GM06990 (cell line): ENCODE measurements at regions not wholly inside any gene's neighbourhood (a gene's known extent, or its start where the extent isn't known, plus 50 kb on each side); places are given as distances from the start of the nearest gene placed in this dataset.

Experiments
- DNase-seq: peaks from one replicate; pipeline ENCODE4 v3.0.0-alpha.2; 2011; ENCODE audit not compliant: insufficient read length; ENCODE audit errors: extremely low read depth
- H3K27me3 ChIP-seq: replicated peaks from 2 replicates; pipeline ENCODE4 v1.6.0; 2011; ENCODE audit warnings: low read length; ENCODE audit not compliant: control insufficient read depth, insufficient read depth
- H3K36me3 ChIP-seq: 2 replicates; pipeline ENCODE4 v1.5.1; 2011; ENCODE audit warnings: low read length; ENCODE audit not compliant: control insufficient read depth, insufficient read depth
- H3K4me3 ChIP-seq: replicated peaks from 2 replicates; pipeline ENCODE4 v1.5.1; 2011; ENCODE audit warnings: low read depth, mild to moderate bottlenecking, control low read depth, low read length
- CTCF ChIP-seq: IDR thresholded peaks from 2 replicates; pipeline ENCODE4 v1.5.1; 2011; ENCODE audit warnings: low read length, control low read depth, mild to moderate bottlenecking, inconsistent platforms; ENCODE audit not compliant: insufficient read depth, poor library complexity, severe bottlenecking

DNA sequence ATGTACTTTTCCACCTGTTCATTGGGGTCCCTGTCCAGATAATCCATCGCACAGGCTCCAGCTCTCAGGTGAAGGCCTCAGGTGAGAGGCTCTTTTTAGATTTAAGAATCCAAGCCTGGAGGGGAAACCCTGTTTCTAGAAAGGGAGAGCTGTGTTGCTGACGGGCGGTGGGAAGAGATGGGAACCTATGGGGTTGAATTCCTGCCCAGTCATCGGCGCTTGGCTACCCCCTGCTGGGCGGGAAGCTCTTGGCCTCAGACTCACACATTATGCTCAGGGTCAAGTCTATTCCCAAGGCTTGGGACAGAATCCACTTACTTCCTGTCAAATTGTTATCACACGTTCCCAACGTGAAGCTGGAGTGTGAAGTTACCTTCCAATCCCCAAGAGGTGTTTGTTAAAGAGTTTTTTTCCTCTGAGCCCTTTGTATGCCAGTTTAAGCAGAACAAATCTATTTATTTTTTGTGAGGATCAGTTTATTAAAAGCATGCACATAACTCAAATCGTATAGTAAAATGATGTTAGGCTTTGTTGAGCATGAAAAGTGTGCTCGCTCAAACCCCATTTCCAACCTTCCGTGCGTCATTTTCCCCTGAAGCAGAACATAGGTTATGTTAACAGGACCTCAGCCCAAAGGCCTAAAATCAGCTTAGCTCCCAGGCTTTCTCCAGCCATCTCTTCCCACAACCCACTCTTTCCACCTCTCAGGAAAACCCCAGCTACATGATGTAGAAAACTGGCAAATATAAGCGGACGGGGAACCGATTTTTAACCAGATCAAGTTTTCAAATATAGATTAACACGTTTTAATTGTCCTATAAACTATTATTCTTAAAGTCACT, 181.7 kb upstream of the ETAA1 start:
- Histone ChIP-seq H3K36me3 (no peaks in the 10 kb centered on the region), H3K4me3 (no peak overlapping the region), H3K27me3 (no peaks in the 10 kb centered on the region)
- DNase-seq: no peak
- peak; percentile 33 for TF ChIP-seq CTCF

- no peak overlapping the region for H3K4me3 ChIP-seq
- no peak for TF ChIP-seq CTCF
- H3K36me3 ChIP-seq: no peaks in the 10 kb centered on the region
- no peak for DNase-seq
- H3K27me3 ChIP-seq: no peaks in the 10 kb centered on the region
Observed at GRCh38 chr2:67216103-67216502, 181.0 kb upstream of the ETAA1 start.

DNA sequence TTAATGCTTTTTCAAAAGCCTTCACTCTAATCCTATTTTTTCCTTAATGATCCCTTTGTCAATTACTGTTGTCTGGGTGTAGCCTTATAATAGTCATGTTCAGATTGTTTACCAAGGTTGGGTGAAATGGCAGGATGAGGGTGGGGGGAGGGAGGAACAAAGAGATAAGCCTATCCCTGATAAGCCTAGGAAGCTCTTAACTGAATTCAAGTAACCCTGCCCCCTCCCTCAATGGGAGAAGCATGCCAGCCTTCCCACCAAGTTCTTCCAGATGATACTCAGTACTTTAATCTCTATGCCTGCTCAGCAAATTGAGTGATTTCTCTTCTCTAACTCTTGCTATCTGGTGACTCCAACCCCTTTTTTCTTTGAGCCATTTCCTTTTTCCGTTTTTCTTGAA, 180.3 kb upstream of the ETAA1 start:
- no peak for DNase-seq
- Histone ChIP-seq H3K4me3 (no peak overlapping the region), H3K27me3 (no peaks in the 10 kb centered on the region), H3K36me3 (no peaks in the 10 kb centered on the region)
- no peak for TF ChIP-seq CTCF

DNA sequence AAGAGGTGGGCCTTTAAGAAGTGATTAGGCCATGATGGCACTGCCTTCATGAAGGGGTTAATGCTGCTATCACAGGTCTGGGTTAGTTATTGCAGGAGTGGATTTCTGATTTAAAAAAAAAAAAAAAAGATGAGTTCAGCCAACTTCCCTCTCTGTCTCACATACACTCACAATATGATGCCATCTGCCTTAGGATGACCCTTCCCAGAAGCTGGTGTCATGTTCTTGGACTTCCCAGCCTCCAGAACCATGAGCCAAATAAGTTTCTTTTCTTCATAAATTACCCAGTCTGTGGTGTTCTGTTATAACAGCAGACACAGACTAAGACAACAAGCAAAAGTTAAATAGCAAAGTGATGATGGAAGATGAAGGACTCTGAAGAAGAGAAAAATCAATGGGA, 179.7 kb upstream of the ETAA1 start:
- no peak for DNase-seq
- no peak for TF ChIP-seq CTCF
- H3K4me3 ChIP-seq: no peak overlapping the region
- H3K36me3 ChIP-seq: no peaks in the 10 kb centered on the region
- no peaks in the 10 kb centered on the region for H3K27me3 ChIP-seq

DNA sequence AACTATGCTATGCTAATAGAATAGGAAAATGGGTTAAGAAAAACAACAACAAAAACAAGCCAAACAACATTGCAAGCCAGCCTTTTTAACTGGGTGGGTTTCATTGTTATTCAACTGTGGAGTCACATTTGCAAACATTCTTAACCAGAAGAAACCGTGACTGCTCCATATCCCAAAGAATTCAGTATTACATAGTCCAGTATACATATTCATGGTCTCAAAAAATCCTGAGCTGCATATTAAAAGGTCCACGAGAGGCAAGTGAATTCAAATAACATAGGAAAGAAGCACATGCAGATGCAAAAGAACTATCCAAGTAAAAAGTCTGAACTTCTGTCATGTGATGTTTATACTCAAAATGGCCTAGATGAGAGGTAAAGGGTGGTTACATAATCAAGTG, 179.1 kb upstream of the ETAA1 start:
- Histone ChIP-seq H3K4me3 (no peak overlapping the region), H3K36me3 (no peaks in the 10 kb centered on the region), H3K27me3 (no peaks in the 10 kb centered on the region)
- DNase-seq: no peak
- TF ChIP-seq CTCF: no peak
